HG03565 (cell line): ENCODE measurements at regions not wholly inside any gene's neighbourhood (a gene's known extent, or its start where the extent isn't known, plus 50 kb on each side); places are given as distances from the start of the nearest gene placed in this dataset.

ENCODE experiments used
- ATAC-seq: cut with Tn5 transposase; IDR thresholded peaks from one replicate; pipeline ENCODE4 v1.9.1; 2021; ENCODE audit warnings: mild to moderate bottlenecking, moderate library complexity; ENCODE audit not compliant: unreplicated experiment

DNA sequence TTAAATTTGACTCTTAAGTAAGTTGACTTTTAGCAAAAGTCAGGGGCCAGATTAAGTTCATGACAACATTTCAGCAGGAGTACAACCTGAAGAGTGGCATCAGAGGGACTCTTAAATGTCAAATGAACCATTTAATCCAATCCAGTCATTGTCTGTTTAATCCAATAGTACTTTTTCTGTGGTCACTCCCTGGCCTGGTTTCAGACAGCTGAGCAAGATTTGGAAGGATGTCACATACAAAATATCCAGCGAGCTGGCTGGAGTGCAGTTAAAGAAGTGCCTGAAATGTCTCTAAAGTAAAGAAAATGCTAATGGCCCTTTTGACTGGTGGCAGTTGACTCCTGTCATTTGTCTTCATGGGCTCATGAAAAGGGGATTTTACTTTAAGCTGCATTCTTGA is 1082.1 kb downstream of the AACS start:
- no peak for ATAC-seq

DNA sequence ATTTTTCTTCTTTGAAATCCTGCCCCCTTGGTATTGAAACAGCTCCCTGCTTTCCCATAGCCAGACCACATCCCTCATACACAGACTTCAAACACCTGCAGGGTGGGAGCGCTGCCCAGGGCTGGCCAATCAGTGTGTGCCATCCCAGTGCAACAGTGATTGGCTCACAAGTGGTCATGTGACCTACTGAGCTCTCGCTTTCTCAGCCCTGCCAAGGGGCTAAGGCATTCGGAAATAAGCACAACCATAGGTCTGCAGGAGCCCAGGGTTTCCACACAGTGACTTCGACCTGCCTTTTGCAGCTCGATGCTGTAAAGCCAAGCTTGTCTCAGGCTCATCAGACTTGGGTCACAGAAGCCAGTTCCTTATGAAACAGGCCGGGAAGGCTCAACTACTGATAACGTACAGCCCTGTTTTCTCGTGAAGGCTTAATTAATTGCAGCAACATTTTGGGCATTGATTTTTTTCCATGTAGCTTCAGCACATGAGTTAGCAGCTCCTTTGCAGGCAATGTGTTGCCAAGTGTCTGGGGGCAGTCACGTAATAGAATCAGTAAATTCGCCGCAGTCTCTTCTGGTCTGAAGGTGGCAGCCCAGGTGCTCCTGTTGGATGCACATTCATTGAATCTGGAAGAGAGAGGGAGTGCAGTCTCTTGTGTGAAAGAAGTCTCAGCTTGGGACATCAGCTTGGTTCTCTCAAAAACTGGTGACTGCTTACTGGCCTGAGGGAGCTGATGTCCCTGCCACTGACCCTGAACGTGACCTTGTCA is 1091.8 kb downstream of the AACS start:
- no peak for ATAC-seq

DNA sequence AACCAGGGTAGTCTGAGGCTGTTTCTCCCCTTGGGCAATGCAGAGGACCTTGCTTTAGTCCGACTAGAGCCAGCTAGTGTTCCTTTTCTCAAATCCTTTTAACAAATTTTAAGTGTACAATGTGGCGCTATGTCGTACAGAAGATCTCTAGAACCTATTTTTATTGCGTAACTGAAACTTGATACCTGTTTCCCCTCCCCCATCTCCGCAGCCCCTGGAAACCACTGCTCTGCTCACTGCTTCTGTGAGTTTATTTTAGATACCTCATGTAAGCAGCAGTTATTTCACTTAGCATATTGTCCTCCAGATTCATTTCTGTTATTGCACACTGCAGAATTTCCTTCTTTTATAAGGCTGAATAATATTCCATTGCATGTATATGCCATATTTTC is 1092.3 kb downstream of the AACS start:
- no peak for ATAC-seq

DNA sequence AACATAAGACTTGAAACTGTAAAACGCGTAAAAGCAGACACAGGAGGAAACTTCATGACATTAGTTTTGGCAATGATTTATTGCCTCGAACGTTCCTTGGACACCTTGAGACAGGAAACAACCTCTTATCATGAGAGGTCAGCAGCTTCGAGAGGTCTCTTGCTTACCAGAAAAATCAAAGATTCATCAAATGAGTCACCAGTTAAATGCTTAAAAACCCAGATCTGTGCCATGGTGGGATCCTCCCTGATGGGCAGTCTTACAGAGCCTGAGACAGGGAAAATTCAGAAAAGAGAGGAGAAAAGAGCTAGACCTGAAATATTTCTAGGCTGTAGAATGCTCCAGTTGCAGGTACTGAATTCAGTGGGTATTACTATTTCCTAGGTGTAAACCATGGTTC is 1093.9 kb downstream of the AACS start:
- ATAC-seq: no peak

DNA sequence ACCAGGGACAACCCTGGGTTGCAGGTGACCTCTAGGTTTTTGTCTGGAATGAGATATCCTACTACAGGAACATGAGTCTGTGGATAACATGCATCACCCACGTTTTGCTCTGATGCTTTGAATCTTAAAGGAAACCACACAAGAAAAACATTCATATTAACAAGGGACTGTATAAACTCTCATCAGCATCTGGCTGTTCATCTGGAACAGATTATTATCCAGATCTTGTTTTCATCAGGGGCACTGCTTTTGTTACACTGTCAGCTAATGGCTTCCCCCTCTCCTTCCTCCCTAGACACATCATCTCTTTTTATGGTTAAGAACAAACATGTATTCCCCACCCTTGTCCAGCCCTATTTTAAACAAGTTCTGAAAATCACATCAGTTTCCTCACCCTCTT is 1095.7 kb downstream of the AACS start:
- ATAC-seq: no peak

DNA sequence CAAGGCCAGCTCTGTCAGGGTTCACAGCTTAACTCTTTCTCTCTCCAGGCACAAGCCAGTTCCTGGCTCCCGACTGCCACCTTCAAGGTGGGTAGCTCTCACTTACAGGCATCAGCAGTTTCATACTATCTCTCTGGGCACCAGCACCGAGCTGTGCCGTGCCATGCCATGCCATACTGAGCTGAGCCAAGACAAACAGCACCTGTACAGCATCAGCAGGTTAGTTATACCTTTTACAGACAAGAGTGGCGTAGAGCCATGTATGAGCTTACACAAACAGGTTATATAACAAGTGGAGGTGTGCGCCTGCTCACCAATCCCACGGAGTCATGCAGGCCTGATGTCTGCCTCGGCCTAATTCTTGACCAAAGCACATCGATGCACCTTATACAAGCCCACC is 1098.7 kb downstream of the AACS start:
- ATAC-seq: no peak

DNA sequence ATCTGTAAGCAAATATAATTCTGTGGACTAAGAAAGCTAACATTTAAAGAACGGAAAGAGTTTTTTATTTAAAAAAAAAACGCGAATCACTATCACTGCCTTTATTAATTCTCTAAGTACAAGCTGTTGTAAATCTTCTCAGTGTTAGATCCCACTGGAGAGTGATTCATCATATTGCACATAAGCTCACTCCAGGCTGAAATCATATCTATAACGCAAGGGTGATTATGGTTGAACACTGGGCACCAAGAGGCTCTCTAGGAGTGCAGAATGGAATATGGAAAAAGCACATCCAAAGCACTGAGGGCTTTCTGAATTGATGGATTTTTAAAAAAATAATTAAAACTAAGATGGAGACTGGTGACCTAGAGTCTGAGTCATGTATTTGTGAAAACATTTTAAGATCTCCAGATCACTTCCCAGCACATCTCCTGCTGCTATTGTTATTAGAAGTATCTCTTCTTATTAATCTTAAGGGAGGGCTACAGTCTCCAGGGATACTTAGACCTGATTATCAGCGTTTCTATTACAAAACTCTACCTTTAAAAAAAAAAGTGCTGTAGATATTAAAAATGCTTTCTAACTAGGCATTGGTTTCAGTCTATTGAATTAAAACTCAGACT is 1106.8 kb downstream of the AACS start:
- no peak for ATAC-seq

DNA sequence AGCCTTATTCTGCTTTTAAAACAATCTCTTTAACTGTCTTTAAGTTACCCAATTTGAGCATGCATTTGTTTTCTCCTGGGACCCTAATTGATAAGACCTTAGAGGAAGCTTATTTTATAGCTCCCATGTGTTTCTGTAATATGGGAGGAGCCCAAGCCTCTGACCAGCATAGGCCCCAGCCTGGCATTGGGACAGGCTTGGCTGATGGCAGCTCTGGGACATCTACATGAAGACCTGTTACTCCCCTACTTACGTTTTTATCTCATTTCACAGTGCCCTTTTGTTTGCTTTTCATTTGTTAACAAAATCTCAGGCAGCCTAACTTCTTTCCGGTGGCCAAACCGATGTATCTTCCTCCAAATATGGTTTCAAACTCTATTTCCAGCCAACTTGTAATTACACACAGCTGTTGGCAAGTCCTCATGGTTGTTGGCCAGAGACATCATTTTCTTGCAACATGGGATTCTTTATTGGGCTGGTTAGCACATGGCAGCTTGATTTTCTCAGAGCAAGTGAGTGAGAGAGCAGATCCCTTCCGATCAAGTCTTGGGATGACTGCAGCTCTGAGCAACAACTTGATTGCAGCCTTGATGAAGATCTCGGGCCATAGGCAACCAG is 1117.5 kb downstream of the AACS start:
- ATAC-seq: no peak

DNA sequence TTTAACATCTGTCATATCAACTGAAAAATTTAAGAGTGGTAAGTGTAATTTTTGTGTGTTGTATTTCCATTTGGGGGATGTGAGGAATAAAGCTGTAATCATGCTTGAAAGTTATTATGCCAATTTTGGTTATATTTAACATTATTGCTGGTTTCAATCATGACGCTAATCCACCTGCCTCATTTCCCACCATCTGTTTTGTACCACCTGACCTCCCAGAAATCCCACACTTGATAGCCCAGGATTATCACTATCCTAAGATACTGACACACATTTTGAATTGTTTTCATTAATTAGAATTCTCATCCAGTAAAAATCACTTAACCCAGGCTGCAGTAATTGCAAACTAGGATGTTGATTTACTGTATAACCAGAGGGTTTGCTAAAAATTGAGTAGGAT is 1119.8 kb downstream of the AACS start:
- ATAC-seq: no peak

DNA sequence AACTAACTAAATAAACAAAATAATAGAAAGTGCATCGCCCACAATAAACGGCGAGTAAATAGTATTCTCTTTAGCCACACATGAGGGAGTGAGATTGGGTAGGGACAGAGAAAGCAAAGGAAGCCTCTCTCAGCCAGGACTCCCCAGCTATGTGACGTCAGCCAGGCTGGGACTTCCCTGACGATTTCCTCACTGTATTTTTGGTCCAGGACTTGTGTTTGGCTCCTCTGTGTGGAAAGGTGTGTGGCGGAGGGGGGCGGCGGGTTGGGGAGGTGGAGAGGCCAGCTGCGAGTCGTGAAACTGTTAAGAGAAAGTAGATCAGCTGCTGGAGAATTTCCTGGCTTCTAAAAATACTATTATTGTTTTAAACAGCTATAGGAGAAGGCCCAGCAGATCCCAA is 1124.6 kb downstream of the AACS start:
- ATAC-seq: no peak

DNA sequence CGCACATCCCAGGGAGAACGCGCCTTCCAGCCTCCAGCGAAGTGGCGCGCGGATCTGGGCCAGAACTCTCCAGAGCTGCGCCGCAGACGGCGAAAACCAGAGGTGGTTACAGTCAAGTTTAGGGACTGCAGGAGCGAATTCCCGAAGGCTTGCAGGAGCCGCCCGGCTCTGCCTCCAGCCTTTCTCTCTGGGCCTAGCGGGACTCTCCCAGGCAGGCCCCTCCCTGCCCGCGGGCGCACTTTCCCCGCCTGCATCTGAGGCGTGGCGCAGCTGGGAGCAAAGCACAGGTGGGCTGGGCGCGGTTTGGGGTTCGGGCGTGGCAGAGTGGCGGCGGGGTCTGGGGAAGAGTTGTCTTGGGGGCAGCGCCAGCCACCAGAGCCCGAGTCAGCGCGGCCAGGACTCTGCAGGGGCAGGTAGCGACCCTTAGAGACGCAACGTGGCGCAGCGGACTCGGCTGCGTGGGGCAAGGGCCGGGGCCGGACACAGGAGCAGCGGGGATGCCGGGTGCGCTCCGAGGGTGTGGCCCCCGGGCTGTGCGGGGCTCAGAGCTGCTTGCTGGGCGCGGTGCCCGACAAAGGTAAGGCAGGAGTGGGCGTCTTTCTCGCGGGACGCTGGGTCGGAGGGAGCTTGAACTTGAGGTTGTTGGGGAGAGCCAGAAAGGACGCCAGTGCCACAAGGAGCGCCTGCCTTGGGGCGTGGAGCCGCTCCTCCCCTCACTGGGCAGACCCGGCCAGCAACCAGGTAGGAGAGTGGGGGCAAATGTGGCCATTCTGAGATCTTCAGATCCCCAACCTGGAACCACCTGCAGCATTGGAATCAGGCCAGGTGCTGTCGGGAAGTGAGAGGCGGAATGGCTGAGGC is 1126.0 kb downstream of the AACS start:
- no peak for ATAC-seq

DNA sequence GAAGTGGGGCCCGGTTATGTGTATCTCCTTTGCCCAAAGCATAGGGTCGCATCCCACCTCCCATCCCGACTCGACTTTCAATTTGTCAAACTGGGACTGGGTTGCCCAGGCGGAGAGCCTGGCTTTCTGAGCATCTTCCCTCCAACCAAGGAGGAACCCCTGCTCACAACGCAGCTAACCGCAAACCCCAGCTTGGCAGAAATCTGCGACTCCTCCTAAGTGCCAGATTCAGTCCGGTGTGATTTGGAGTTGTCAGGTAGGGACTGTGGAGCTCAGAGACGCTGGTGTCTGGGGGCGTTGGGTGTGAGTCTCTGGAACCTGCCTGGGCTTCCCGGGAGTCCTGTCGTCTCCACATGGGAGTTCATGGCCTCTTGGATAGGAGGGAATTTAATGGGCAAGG is 1126.7 kb downstream of the AACS start:
- ATAC-seq: no peak

DNA sequence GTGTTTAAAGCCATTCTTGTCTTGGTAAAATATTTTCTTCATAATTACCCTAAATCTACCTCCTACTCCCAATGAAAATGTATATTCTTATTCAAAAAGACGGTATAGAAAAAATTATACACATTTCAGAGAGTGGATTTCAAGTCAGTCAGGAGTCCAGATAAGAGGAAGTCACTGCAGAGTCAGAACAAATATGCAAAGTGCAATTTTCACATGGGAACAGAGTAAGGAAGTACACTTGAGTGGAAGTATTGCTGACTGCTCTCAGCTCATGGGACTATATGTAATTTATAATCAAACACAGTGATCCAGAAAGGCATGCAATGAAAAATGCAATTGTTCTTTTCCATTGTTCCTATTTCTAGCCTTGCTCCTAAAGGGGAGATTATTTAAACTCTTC is 1128.0 kb downstream of the AACS start:
- no peak for ATAC-seq

DNA sequence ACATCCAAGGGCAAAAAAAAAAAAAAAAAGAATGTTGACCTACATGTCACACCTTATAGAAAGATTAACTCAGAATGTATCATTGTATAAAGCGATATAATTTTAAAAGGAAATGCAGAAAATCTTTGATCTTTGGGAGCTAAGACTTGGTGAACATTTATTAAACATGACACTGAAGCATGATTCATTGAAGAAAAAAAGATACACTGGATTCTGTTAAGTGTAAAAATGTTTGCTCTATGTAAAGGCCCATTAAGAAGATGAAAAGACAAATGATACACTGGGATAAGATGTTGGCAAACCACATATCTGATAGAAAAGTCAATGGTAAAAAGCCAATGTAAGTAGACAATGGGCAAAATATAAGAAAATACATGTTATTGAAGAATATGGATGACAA is 1131.0 kb downstream of the AACS start:
- ATAC-seq: no peak

DNA sequence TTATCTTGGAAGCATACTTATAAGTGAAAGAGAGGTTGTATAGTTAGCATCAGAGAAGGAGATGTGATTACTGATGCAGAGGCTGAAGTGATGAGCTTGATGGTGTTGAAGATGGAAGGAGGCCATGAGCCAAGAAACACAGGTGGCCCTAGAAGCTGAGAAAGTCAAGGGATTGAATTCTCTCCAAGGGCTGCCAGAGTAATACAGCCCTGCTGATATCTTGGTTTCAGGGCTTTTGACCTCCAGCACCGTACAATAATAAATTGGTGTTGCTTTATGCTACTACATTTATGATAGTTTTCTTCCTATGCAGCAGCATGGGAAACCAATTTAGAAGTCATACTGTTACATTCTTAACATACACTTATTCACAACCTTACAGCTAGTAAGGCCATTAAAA is 1133.3 kb downstream of the AACS start:
- no peak for ATAC-seq

DNA sequence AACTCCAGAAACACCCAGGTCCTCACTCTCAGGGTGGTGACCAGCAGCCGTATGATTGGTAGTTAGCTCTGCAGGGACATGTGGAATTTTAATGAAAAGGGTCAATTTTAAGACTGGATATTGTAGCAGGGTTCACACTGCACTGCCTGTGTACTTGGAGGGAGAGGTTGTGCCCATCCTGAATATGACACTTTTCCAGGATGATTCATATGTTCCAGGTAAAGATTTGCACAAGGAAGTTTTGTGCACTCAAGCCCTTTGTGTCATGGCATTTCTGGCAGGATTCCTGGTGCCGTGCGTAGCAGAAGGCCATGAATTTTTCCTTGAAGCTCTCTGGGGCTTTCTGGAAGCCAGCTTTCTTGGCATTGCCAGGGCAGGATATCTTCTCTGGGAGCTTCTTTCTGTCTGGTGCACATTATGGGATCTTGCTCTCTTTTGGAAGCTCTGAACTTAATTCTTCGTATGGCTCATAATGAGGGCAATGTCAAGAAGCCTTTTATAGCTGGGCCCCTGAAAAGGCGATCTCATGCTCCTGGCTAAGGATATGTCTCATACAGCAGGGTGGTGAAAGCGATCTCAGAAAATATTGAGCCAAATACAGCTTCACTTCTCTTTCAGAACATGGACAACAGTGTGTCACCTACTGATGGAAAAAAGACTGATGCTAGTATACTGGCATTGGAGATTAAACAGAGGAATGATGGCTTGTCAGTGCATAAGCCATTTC is 1133.9 kb downstream of the AACS start:
- no peak for ATAC-seq

DNA sequence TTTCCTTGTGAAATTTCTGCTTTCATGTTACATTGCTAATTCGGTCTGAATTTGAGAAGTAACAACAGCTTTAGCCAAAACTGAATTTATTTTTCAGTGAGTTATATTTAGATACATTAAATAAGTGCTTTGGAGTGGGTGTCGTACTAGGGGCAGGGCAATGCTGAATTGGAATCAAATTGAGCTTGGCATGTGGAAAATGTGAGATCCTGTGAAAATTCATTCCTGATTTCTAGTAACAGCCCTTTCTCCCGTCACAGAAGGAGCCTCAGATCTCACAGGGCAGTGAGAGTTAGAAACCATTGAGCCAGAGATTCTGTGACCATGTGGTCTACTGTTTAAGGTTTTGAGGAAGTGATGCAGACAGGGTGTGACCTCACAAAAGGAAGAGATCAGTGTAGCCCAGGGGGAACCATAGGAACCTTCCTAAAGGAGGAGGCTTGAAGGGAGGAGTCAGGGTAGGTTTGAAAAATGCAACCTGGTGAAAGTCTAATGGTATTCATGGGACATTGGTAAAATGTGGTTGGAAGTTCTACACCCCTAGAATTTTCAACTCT is 1136.8 kb downstream of the AACS start:
- ATAC-seq: no peak

DNA sequence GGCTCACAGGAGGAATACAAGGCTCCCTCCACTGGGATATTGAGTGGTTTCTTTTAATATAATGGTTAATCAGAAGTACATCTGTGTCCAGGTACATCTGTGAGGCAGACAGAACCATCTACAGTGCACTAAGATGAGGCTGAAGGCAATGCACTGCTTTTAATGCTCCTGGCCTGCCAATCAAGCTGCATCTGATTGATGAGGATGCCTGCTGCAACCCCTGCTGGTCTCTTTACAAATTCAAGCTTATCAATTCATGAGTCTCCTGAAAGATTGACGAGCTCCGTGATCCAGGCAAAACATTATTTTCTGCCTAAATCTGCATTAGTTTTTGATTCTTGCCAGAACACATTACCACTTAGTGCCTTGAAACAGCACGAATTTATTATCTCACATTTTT is 1139.1 kb downstream of the AACS start:
- ATAC-seq: no peak

DNA sequence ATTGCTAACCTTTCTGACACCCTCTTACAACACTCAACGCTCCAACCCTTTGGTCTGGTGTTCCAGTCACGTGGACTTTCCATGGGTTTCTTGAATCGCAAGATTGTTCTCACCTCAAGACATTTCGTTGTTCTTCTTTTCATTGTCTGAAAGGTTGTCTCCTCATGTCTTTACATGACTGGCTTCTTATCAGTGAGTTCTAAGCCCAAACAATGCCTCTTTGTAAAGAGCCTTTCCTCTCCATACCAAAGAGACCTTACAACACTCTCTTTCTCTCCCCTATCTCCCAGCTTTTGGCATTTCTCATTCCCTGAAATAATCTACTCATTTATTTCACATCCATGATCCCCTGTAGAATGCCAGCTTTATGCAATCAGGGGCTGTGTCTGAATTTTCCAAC is 1144.8 kb downstream of the AACS start:
- ATAC-seq: no peak

DNA sequence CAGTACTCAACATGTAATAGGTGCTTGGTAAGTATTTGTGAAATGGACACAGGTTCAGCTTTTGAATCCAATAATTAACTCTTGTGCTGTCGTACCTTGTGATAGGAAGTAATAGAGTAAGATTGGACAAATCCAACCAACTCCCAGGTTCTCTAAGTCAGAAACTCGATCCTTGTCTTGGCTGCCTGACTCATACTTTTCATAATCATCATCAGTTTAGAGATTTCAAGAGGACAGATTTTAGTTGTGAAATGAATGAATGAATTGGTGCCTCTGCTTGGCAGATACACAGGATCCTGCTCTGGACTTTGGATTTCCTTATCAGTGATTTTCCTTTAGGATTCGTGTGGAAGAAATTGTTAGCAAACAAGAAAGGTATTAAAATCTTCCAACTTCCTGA is 1145.2 kb downstream of the AACS start:
- ATAC-seq: no peak

DNA sequence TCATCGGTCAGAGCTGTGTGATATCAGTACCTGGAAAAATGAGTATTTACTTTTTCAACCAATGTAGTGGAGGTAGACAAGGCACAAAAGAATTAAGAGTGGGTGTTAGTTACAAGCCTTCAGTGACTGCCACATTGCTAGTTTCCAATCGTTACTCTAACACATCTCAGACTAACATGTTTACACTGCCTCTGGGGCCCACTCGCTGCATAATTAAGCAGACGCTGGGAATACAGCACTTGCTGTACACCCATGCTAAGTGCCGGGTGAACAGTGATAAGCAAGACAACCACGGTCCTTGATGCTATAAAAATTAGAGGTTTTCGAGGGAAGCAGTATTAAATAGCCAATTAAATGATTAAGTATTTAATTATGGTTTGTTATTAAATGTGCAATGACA is 1147.6 kb downstream of the AACS start:
- no peak for ATAC-seq
